Breast epithelium (tissue), 3 donors: ENCODE measurements at regions not wholly inside any gene's neighbourhood (a gene's known extent, or its start where the extent isn't known, plus 50 kb on each side); places are given as distances from the start of the nearest gene placed in this dataset.

Experiments used
- POLR2A ChIP-seq: fragments of 450-650 bp; IDR thresholded peaks from one replicate; pipeline ENCODE4 v1.6.1; 2016; ENCODE audit warnings: antibody characterized with exemption, mild to moderate bottlenecking, moderate library complexity
- POLR2AphosphoS5 ChIP-seq, 3 donors: sonication (generic); formaldehyde crosslinking; IDR thresholded peaks; one replicate each; pipeline ENCODE4 v1.6.1; 2017; ENCODE audit warnings: antibody characterized with exemption in 3 of 3
- TF ChIP-seq, protein P1 (sequence below), 3 donors: fragments of 450-650 bp; IDR thresholded peaks; one replicate each; pipeline ENCODE4 v1.5.1; 2016 to 2017; ENCODE audit warnings: antibody characterized with exemption in 3 of 3, mild to moderate bottlenecking in 3 of 3, moderate library complexity in 3 of 3

DNA sequence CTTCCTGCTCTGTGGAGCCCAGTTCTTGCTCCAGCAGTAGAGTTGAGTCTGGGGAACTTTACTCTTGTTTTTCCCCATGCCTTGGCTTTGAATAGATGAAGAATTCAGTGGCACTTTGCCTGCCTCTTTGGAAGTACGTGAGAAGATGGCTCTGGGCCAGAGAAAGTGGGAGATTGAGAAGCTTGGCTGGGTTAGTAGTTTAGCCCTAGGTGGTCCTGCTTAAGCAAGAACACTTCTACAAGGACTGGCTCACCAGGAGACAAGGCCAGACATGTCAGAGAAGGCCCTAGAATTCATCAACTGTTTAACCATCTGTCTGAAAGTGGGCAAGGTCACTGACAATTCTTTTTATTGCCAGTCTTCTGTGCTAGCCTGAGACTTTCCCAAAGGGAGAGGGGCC, 410.3 kb downstream of the TYW1 start:
- TF ChIP-seq, protein P1, sequence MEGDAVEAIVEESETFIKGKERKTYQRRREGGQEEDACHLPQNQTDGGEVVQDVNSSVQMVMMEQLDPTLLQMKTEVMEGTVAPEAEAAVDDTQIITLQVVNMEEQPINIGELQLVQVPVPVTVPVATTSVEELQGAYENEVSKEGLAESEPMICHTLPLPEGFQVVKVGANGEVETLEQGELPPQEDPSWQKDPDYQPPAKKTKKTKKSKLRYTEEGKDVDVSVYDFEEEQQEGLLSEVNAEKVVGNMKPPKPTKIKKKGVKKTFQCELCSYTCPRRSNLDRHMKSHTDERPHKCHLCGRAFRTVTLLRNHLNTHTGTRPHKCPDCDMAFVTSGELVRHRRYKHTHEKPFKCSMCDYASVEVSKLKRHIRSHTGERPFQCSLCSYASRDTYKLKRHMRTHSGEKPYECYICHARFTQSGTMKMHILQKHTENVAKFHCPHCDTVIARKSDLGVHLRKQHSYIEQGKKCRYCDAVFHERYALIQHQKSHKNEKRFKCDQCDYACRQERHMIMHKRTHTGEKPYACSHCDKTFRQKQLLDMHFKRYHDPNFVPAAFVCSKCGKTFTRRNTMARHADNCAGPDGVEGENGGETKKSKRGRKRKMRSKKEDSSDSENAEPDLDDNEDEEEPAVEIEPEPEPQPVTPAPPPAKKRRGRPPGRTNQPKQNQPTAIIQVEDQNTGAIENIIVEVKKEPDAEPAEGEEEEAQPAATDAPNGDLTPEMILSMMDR (IDR thresholded peaks at IDR 0.05) = no peak
- no peak for TF ChIP-seq POLR2A
- no peak for TF ChIP-seq POLR2AphosphoS5 (IDR thresholded peaks at IDR 0.05)
